ENCODE measurements at regions not wholly inside any gene's neighbourhood (a gene's known extent, or its start where the extent isn't known, plus 50 kb on each side); places are given as distances from the start of the nearest gene placed in this dataset.

DNA sequence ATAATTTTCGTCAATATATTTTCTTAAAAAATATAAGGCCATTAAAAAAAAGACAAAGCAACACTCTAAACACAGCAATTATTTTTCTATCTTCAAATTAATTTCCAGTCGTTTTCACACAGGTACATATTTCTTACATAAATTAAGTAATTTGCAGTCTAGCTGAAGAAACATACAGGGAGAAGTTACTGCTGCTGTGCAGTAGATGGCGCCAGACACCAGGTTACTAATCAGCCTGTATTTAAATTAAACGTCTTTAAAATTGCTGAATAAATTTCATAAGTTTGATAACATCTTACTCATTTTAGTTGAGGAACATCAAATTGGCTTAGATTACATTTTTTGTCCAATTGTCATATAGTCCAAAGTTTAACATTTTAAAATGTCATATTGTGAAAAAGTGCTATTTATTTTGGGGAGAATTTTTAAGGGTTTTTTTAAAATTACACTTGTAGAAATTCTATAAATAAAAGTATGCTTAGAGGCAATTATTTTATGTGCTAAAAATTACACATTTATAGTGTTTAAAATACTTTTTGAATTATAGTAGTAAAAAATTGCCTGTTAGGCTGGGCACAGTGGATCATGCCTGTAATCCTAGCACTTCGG is 88.4 kb downstream of the PMAIP1 start:
- Mint-ChIP-seq H3K27ac (ENCODE audit: unreplicated experiment) (no peak overlapping the region), H3K27me3 (ENCODE audit: low read depth) (peaks cover 41% of the 10 kb centered on the region), H3K9me3 (ENCODE audit: low read depth) (no peaks in the 10 kb centered on the region), H3K4me1 (ENCODE audit: low read depth) (no peaks in the 10 kb centered on the region), H3K36me3 (ENCODE audit: low read depth) (no peaks in the 10 kb centered on the region), H3K4me3 (ENCODE audit: unreplicated experiment) (no peak overlapping the region)
- DNase-seq (ENCODE audit: low spot score): no peak
- TF ChIP-seq CTCF (IDR thresholded peaks at IDR 0.05): peak; percentile 100

DNA sequence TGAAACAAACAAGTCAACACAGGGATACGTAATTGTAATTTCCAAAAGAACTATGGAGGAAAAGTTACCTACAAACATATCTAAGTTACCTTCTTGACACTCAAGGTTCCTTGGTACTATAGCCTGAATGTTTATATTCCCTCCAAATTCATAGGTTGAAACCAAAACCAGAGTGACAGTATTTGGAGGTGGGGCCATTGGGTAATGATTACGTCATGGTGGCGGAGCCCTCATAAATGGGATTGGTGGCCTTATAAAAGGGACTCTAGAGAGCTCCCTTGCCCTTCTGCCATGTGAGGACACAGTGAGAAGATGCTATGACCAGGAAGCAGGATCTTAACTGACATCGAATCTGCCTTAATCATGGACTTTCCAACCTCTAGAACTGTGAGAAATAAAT is 87.3 kb downstream of the PMAIP1 start:
- H3K27ac Mint-ChIP-seq (ENCODE audit: unreplicated experiment): no peak overlapping the region
- H3K36me3 Mint-ChIP-seq (ENCODE audit: low read depth): no peaks in the 10 kb centered on the region
- no peaks in the 10 kb centered on the region for H3K4me1 Mint-ChIP-seq (ENCODE audit: low read depth)
- H3K9me3 Mint-ChIP-seq (ENCODE audit: low read depth): no peaks in the 10 kb centered on the region
- no peak overlapping the region for H3K4me3 Mint-ChIP-seq (ENCODE audit: unreplicated experiment)
- TF ChIP-seq CTCF (IDR thresholded peaks at IDR 0.05): no peak
- peaks cover 30% of the 10 kb centered on the region for H3K27me3 Mint-ChIP-seq (ENCODE audit: low read depth)
- DNase-seq (ENCODE audit: low spot score): no peak

DNA sequence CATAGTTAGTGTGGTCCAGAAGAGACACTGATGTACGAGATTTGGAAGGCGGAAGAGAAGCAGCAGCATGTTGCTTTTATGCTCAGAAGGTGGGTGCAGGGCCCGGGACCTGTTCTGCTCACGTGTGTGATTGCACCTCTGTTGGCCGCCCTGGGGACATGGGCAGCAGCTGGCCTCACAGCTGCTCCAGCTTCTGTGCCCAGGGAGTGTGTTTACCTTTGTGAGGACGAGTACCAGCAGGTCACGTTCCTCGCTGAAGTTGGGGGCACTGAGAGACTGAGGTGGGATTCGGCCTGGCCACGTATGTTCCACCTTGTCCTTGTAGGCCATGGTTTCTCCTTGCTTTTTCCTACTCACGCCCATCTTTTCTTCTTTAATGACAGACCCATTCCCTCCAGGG is 86.3 kb downstream of the PMAIP1 start:
- H3K27me3 Mint-ChIP-seq (ENCODE audit: low read depth): peaks cover 25% of the 10 kb centered on the region
- H3K36me3 Mint-ChIP-seq (ENCODE audit: low read depth): no peaks in the 10 kb centered on the region
- no peak overlapping the region for H3K4me3 Mint-ChIP-seq (ENCODE audit: unreplicated experiment)
- TF ChIP-seq CTCF (IDR thresholded peaks at IDR 0.05): no peak
- no peaks in the 10 kb centered on the region for H3K4me1 Mint-ChIP-seq (ENCODE audit: low read depth)
- DNase-seq (ENCODE audit: low spot score): no peak
- H3K9me3 Mint-ChIP-seq (ENCODE audit: low read depth): no peaks in the 10 kb centered on the region
- H3K27ac Mint-ChIP-seq (ENCODE audit: unreplicated experiment): no peak overlapping the region

DNA sequence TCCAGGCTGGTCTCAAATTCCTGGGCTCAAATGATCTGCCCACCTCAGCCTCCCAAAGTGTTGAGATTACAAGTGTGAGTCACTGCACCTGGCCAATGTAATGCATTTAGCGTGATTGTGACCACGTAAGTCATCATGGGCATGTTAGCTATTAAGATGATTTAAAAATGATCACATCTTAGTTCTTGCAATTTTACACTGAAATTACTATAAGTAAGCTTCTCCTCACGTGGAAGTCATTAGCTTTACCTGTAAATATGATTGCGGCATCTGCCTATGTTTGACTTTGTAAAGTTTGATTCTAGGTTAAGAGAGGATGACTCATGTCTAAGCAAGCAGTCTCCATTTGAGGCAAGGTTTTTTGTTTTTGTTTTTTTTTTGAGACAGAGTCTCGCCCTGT is 85.5 kb downstream of the PMAIP1 start:
- Mint-ChIP-seq H3K27ac (ENCODE audit: unreplicated experiment) (no peak overlapping the region), H3K4me1 (ENCODE audit: low read depth) (no peaks in the 10 kb centered on the region), H3K27me3 (ENCODE audit: low read depth) (peaks cover 23% of the 10 kb centered on the region), H3K36me3 (ENCODE audit: low read depth) (no peaks in the 10 kb centered on the region), H3K4me3 (ENCODE audit: unreplicated experiment) (no peak overlapping the region), H3K9me3 (ENCODE audit: low read depth) (no peaks in the 10 kb centered on the region)
- DNase-seq (ENCODE audit: low spot score): no peak
- TF ChIP-seq CTCF (IDR thresholded peaks at IDR 0.05): no peak

GRCh38 chr18:59983506-59983905 is 83.7 kb downstream of the PMAIP1 start:
- no peak for DNase-seq (ENCODE audit: low spot score)
- TF ChIP-seq CTCF (IDR thresholded peaks at IDR 0.05): no peak
- Mint-ChIP-seq H3K27me3 (ENCODE audit: low read depth) (peaks cover 16% of the 10 kb centered on the region), H3K4me1 (ENCODE audit: low read depth) (no peaks in the 10 kb centered on the region), H3K36me3 (ENCODE audit: low read depth) (no peaks in the 10 kb centered on the region), H3K4me3 (ENCODE audit: unreplicated experiment) (no peak overlapping the region), H3K27ac (ENCODE audit: unreplicated experiment) (no peak overlapping the region), H3K9me3 (ENCODE audit: low read depth) (no peaks in the 10 kb centered on the region)

Data from chondrocyte (in vitro differentiated cells).